Activated B cell treated with CpG ODN at 0.5 μM for 24 hours (primary cell): ENCODE measurements at regions not wholly inside any gene's neighbourhood (a gene's known extent, or its start where the extent isn't known, plus 50 kb on each side); places are given as distances from the start of the nearest gene placed in this dataset.

Experiments used
- ATAC-seq: fragments of 200-7000 bp; cut with Tn5 transposase; one replicate; pipeline ENCODE4 v1.10.0; 2021; ENCODE audit warnings: low read depth, mild to moderate bottlenecking, moderate library complexity
- CTCF ChIA-PET: fragments of 350-600 bp; sonication (Branson Sonifier 250); formaldehyde crosslinking; loops from one replicate; lab custom pipeline; 2021; ENCODE audit warnings: antibody characterized with exemption; lab: Charles Lee
- POLR2A ChIA-PET: fragments of 350-600 bp; sonication (Branson Sonifier 250); formaldehyde crosslinking; loops from one replicate; lab custom pipeline; 2021; ENCODE audit warnings: antibody characterized with exemption; lab: Charles Lee
- DNase-seq: peaks from one replicate; pipeline ENCODE4 v3.0.0; 2022
- H3K27ac Mint-ChIP-seq: one replicate; pipeline ENCODE4 v1.8.0; 2020; ENCODE audit warnings: mixed read lengths
- H3K27me3 Mint-ChIP-seq: one replicate; pipeline ENCODE4 v1.8.0; 2021; ENCODE audit warnings: mixed read lengths
- H3K36me3 Mint-ChIP-seq: one replicate; pipeline ENCODE4 v1.8.0; 2021; ENCODE audit warnings: low read depth, mixed read lengths
- H3K4me1 Mint-ChIP-seq: one replicate; pipeline ENCODE4 v1.8.0; 2021; ENCODE audit warnings: mixed read lengths
- H3K4me3 Mint-ChIP-seq: one replicate; pipeline ENCODE4 v1.8.0; 2020; ENCODE audit warnings: mild to moderate bottlenecking, mixed read lengths
- H3K9me3 Mint-ChIP-seq: one replicate; pipeline ENCODE4 v1.8.0; 2020; ENCODE audit warnings: mixed read lengths
- CTCF ChIP-seq: fragments of 200-600 bp; IDR thresholded peaks from one replicate; pipeline ENCODE4 v1.8.0; 2022; ENCODE audit warnings: antibody characterized with exemption, mild to moderate bottlenecking
- intact Hi-C: fragments of 100-400 bp; cut with micrococcal nuclease; formaldehyde crosslinking; loops from one replicate; pipeline ENCODE4 v1.15.1; 2024

- no peak for ATAC-seq
- no peak overlapping the region for H3K27ac Mint-ChIP-seq
- intact Hi-C loops = no loop called here
- no peaks in the 10 kb centered on the region for H3K4me1 Mint-ChIP-seq
- no peaks in the 10 kb centered on the region for H3K36me3 Mint-ChIP-seq
- DNase-seq = no peak
- CTCF ChIA-PET = no interaction called here
- TF ChIP-seq CTCF = no peak
- POLR2A ChIA-PET = interaction anchor here (0.7 kb wide), 1 partner anchor 14 kb away, joined by 3 read pairs; no protein-coding TSS in a partner anchor
- peaks cover 35% of the 10 kb centered on the region for H3K27me3 Mint-ChIP-seq
- no peak overlapping the region for H3K4me3 Mint-ChIP-seq
- H3K9me3 Mint-ChIP-seq = peaks cover 17% of the 10 kb centered on the region
Observed at GRCh38 chr2:203804070-203804469, 63.5 kb upstream of the CTLA4 start.

DNA sequence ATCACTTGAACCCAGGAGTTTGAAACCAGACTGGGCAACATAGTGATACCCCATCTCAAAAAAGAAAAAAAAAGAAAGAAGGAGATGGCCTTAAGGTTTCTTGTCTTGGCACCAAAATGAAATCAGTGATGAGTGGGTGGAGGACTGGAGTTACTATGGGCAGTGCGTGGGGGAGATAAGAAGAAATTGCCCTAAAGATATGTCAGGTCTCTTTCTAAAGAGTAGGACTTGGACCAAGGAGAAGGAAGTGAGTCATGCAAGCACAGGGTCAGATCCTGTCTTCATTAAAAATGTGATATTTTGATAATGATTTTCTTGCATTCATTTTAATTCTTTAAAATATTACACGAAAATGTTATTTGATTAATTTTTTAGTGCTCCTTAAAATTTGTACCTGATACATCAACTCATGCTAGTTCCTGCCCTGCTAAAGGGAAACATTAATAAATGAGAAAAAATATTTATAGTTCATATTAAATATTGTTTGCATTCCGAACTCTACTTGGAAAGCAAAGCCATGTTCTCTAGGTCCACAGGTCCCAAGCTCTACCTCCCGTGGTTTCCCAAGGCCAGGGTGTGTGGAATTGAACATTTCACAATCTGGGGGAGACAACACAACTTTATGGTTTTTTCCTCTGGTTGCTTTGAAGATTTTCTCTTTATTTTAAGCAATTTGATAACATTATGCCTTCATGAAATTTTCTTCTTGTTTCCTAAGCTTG lies 62.6 kb upstream of the CTLA4 start:
- Mint-ChIP-seq H3K4me1 (no peaks in the 10 kb centered on the region), H3K36me3 (no peaks in the 10 kb centered on the region), H3K27ac (no peak overlapping the region), H3K27me3 (peaks cover 40% of the 10 kb centered on the region), H3K9me3 (peaks cover 17% of the 10 kb centered on the region), H3K4me3 (no peak overlapping the region)
- ChIA-PET CTCF (interaction anchor here (1.3 kb wide), 1 partner anchor 351 kb away, joined by 4 read pairs; no protein-coding TSS in a partner anchor), POLR2A (interaction anchor here (0.6 kb wide), 1 partner anchor 478 kb away, joined by 3 read pairs; no protein-coding TSS in a partner anchor)
- ATAC-seq (no peak), DNase-seq (no peak)
- intact Hi-C loops = no loop called here
- no peak for TF ChIP-seq CTCF

DNA sequence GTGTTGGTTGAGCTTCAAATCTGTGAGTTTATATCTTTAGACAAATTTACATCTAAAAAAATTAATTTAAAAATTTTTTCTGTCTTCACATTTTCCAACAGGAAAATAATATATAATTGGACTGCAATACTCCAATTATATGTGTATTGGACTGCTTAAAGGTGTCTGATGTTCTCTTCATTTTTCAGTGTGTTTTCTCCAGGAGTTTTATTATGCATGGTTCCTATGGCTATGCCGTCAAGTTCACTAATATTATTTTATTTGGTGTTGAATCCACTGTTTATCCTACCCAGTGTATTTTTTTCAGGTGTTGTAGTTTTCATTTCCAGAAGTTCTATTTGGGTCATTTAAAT lies 62.1 kb upstream of the CTLA4 start:
- ATAC-seq (no peak), DNase-seq (no peak)
- no peak overlapping the region for H3K27ac Mint-ChIP-seq
- H3K36me3 Mint-ChIP-seq = no peaks in the 10 kb centered on the region
- H3K4me1 Mint-ChIP-seq = no peaks in the 10 kb centered on the region
- POLR2A ChIA-PET = no interaction called here
- H3K4me3 Mint-ChIP-seq = no peak overlapping the region
- H3K9me3 Mint-ChIP-seq = peaks cover 17% of the 10 kb centered on the region
- CTCF ChIA-PET = interaction anchor here (1.3 kb wide), 1 partner anchor 352 kb away, joined by 4 read pairs; no protein-coding TSS in a partner anchor
- no peak for TF ChIP-seq CTCF
- intact Hi-C loops = no loop called here
- peaks cover 45% of the 10 kb centered on the region for H3K27me3 Mint-ChIP-seq

GRCh38 chr2:203806761-203807160 lies 60.8 kb upstream of the CTLA4 start:
- intact Hi-C loops = no loop called here
- ATAC-seq = no peak
- peaks cover 4% of the 10 kb centered on the region for H3K4me1 Mint-ChIP-seq

More at GRCh38 chr2:203806761-203807160, 60.8 kb upstream of the CTLA4 start:
- no peaks in the 10 kb centered on the region for H3K36me3 Mint-ChIP-seq
- POLR2A ChIA-PET = no interaction called here
- peaks cover 12% of the 10 kb centered on the region for H3K9me3 Mint-ChIP-seq
- CTCF ChIA-PET = no interaction called here
- H3K27me3 Mint-ChIP-seq = peaks cover 40% of the 10 kb centered on the region
- DNase-seq = no peak
- no peak overlapping the region for H3K27ac Mint-ChIP-seq
- no peak for TF ChIP-seq CTCF
- no peak overlapping the region for H3K4me3 Mint-ChIP-seq
